HG03439 (cell line): ENCODE measurements at regions not wholly inside any gene's neighbourhood (a gene's known extent, or its start where the extent isn't known, plus 50 kb on each side); places are given as distances from the start of the nearest gene placed in this dataset.
"Not testable (repeated sequence)": the region's sequence is repeated elsewhere in the genome, so short reads cannot be mapped to it uniquely, and the experiment has no call there.

Source experiments
- ATAC-seq: cut with Tn5 transposase; IDR thresholded peaks from one replicate; pipeline ENCODE4 v1.9.1; 2021; ENCODE audit warnings: mild to moderate bottlenecking, moderate library complexity; ENCODE audit not compliant: unreplicated experiment

GRCh38 chr6:1445650-1446330 is 56.4 kb downstream of the FOXF2 start:
- no peak for ATAC-seq

- no peak for ATAC-seq
Measured at GRCh38 chr6:1449896-1450295, 60.5 kb downstream of the FOXF2 start.

- ATAC-seq, result no peak
Measured at GRCh38 chr6:1453024-1453423, 63.6 kb downstream of the FOXF2 start.

GRCh38 chr6:1456816-1457215 is 67.4 kb downstream of the FOXF2 start:
- not testable (repeated sequence) for ATAC-seq

GRCh38 chr6:1461207-1461606 is 71.8 kb downstream of the FOXF2 start:
- no peak for ATAC-seq

- no peak for ATAC-seq
Measured at GRCh38 chr6:1461736-1462135, 72.4 kb downstream of the FOXF2 start.

GRCh38 chr6:1463275-1463674 is 73.9 kb downstream of the FOXF2 start:
- ATAC-seq, result no peak

GRCh38 chr6:1463751-1464426 is 74.5 kb downstream of the FOXF2 start:
- ATAC-seq, result no peak

GRCh38 chr6:1464781-1465370 is 75.5 kb downstream of the FOXF2 start:
- no peak for ATAC-seq

- no peak for ATAC-seq
Measured at GRCh38 chr6:1468126-1468525, 78.8 kb downstream of the FOXF2 start.

- no peak for ATAC-seq
Measured at GRCh38 chr6:1470040-1470439, 80.7 kb downstream of the FOXF2 start.

GRCh38 chr6:1472643-1473042 is 83.3 kb downstream of the FOXF2 start:
- ATAC-seq, result no peak

- ATAC-seq, result no peak
Measured at GRCh38 chr6:1473166-1473565, 83.8 kb downstream of the FOXF2 start.

- ATAC-seq, result no peak
Measured at GRCh38 chr6:1473598-1473997, 84.2 kb downstream of the FOXF2 start.

- no peak for ATAC-seq
Measured at GRCh38 chr6:1474205-1474604, 84.8 kb downstream of the FOXF2 start.

- no peak for ATAC-seq
Measured at GRCh38 chr6:1475174-1475573, 85.8 kb downstream of the FOXF2 start.

- no peak for ATAC-seq
Measured at GRCh38 chr6:1477432-1478090, 88.2 kb downstream of the FOXF2 start.

- not testable (repeated sequence) for ATAC-seq
Measured at GRCh38 chr6:1478163-1478826, 88.9 kb downstream of the FOXF2 start.

- ATAC-seq, result no peak
Measured at GRCh38 chr6:1479095-1479494, 89.7 kb downstream of the FOXF2 start.

GRCh38 chr6:1479601-1480221 is 90.3 kb downstream of the FOXF2 start:
- no peak for ATAC-seq

GRCh38 chr6:1481286-1481685 is 91.9 kb downstream of the FOXF2 start:
- ATAC-seq, result no peak
